H9 (cell line): ENCODE measurements at regions not wholly inside any gene's neighbourhood (a gene's known extent, or its start where the extent isn't known, plus 50 kb on each side); places are given as distances from the start of the nearest gene placed in this dataset.

Experiments
- DNase-seq: peaks from one replicate; pipeline ENCODE4 v3.0.0-alpha.2; 2017
- H2AFZ ChIP-seq: one replicate; pipeline ENCODE4 v1.6.1; 2013; ENCODE audit warnings: mild to moderate bottlenecking, low read length, control low read depth, moderate library complexity
- H2AK5ac ChIP-seq: 2 replicates; pipeline ENCODE4 v1.6.1; 2013; ENCODE audit warnings: low read length, control low read depth, mixed read lengths; ENCODE audit not compliant: insufficient read length
- H2BK120ac ChIP-seq: one replicate; pipeline ENCODE4 v1.6.1; 2013; ENCODE audit warnings: low read depth, mild to moderate bottlenecking, low read length, control low read depth, inconsistent platforms; ENCODE audit not compliant: poor library complexity, severe bottlenecking
- H2BK12ac ChIP-seq: 2 replicates; pipeline ENCODE4 v1.6.1; 2013; ENCODE audit warnings: low read length, control low read depth, mixed read lengths, low read depth; ENCODE audit not compliant: insufficient read length
- H2BK15ac ChIP-seq: 2 replicates; pipeline ENCODE4 v1.6.1; 2013; ENCODE audit warnings: low read depth, low read length, control low read depth
- H2BK20ac ChIP-seq: one replicate; pipeline ENCODE4 v1.6.1; 2013; ENCODE audit warnings: low read depth, mild to moderate bottlenecking, low read length, control low read depth, inconsistent platforms; ENCODE audit not compliant: poor library complexity, severe bottlenecking
- H2BK5ac ChIP-seq: 2 replicates; pipeline ENCODE4 v1.6.1; 2013; ENCODE audit warnings: low read length, control low read depth, mixed read lengths; ENCODE audit not compliant: insufficient read length
- H3K14ac ChIP-seq: 2 replicates; pipeline ENCODE4 v1.6.1; 2013; ENCODE audit warnings: low read length, control low read depth; ENCODE audit not compliant: insufficient read depth
- H3K18ac ChIP-seq: 2 replicates; pipeline ENCODE4 v1.6.1; 2013; ENCODE audit warnings: low read depth, mild to moderate bottlenecking, mixed read lengths, low read length, control low read depth; ENCODE audit not compliant: insufficient read length
- H3K23ac ChIP-seq: 2 replicates; pipeline ENCODE4 v1.6.1; 2013; ENCODE audit warnings: low read length, control low read depth, mixed read lengths, low read depth; ENCODE audit not compliant: insufficient read length
- H3K23me2 ChIP-seq: 2 replicates; pipeline ENCODE4 v1.6.1; 2013; ENCODE audit warnings: low read depth, mild to moderate bottlenecking, mixed read lengths, low read length, control low read depth; ENCODE audit not compliant: insufficient read length, poor library complexity, severe bottlenecking
- H3K27ac ChIP-seq: 2 replicates; pipeline ENCODE4 v1.5.1; 2013; ENCODE audit warnings: low read length, control low read depth, mixed read lengths, low read depth; ENCODE audit not compliant: insufficient read length
- H3K27me3 ChIP-seq: 2 replicates; pipeline ENCODE4 v1.6.1; 2013; ENCODE audit warnings: low read length, control low read depth, inconsistent platforms; ENCODE audit not compliant: insufficient read depth
- H3K4ac ChIP-seq: 2 replicates; pipeline ENCODE4 v1.6.1; 2013; ENCODE audit warnings: low read depth, mild to moderate bottlenecking, control low read depth, inconsistent platforms, low read length, moderate library complexity
- H3K4me1 ChIP-seq: 2 replicates; pipeline ENCODE4 v1.6.1; 2013; ENCODE audit warnings: low read length, control low read depth, inconsistent platforms; ENCODE audit not compliant: insufficient read depth
- H3K4me2 ChIP-seq: 2 replicates; pipeline ENCODE4 v1.6.1; 2013; ENCODE audit warnings: low read length, control low read depth, mixed read lengths; ENCODE audit not compliant: insufficient read length, insufficient read depth
- H3K56ac ChIP-seq: 2 replicates; pipeline ENCODE4 v1.6.1; 2013; ENCODE audit warnings: low read depth, mild to moderate bottlenecking, mixed read lengths, low read length, control low read depth; ENCODE audit not compliant: insufficient read length
- H3K79me1 ChIP-seq: 2 replicates; pipeline ENCODE4 v1.6.1; 2013; ENCODE audit warnings: low read depth, mild to moderate bottlenecking, moderate library complexity, low read length, control low read depth, inconsistent platforms; ENCODE audit not compliant: insufficient read depth, poor library complexity, severe bottlenecking
- H3K79me2 ChIP-seq: 2 replicates; pipeline ENCODE4 v1.6.1; 2013; ENCODE audit warnings: low read length, control low read depth, inconsistent platforms; ENCODE audit not compliant: insufficient read depth
- H3K9ac ChIP-seq: 2 replicates; pipeline ENCODE4 v1.6.1; 2013; ENCODE audit warnings: low read length, control low read depth, mixed read lengths; ENCODE audit not compliant: insufficient read length; ENCODE audit errors: extremely low read depth
- H3K9me3 ChIP-seq: one replicate; pipeline ENCODE4 v1.6.1; 2013; ENCODE audit warnings: low read depth, low read length, inconsistent platforms; ENCODE audit not compliant: control insufficient read depth
- H3T11ph ChIP-seq: one replicate; pipeline ENCODE4 v1.6.1; 2013; ENCODE audit warnings: mild to moderate bottlenecking, low read length, control low read depth, inconsistent platforms
- H4K20me1 ChIP-seq: one replicate; pipeline ENCODE4 v1.6.1; 2013; ENCODE audit not compliant: control insufficient read depth, insufficient read length, insufficient read depth
- H4K5ac ChIP-seq: 2 replicates; pipeline ENCODE4 v1.6.1; 2013; ENCODE audit warnings: low read depth, mild to moderate bottlenecking, mixed read lengths, low read length, control low read depth; ENCODE audit not compliant: insufficient read length
- H4K8ac ChIP-seq: replicated peaks from 2 replicates; pipeline ENCODE4 v1.6.1; 2013; ENCODE audit warnings: low read length, control low read depth, mixed read lengths, low read depth; ENCODE audit not compliant: insufficient read length
- H4K91ac ChIP-seq: 2 replicates; pipeline ENCODE4 v1.6.1; 2013; ENCODE audit warnings: low read depth, mild to moderate bottlenecking, moderate library complexity, mixed read lengths, low read length, control low read depth; ENCODE audit not compliant: insufficient read length
- H3K27ac Mint-ChIP-seq, 3 experiments: 2 replicates in 2 of 3; 3 replicates in 1 of 3; pipeline ENCODE4 v1.8.0; 2020 to 2021; ENCODE audit warnings: mixed read lengths in 3 of 3, mild to moderate bottlenecking in 1 of 3, moderate library complexity in 1 of 3
- H3K27me3 Mint-ChIP-seq: 2 replicates; pipeline ENCODE4 v1.8.0; 2021; ENCODE audit warnings: low read depth, mild to moderate bottlenecking, moderate library complexity, mixed read lengths
- H3K36me3 Mint-ChIP-seq, 3 experiments: 2 replicates in 2 of 3; 3 replicates in 1 of 3; pipeline ENCODE4 v1.8.0; 2020 to 2021; ENCODE audit warnings: low read depth in 3 of 3, mixed read lengths in 3 of 3; ENCODE audit not compliant: insufficient read depth in 1 of 3
- H3K4me1 Mint-ChIP-seq, 2 experiments: 2 replicates each; pipeline ENCODE4 v1.8.0; 2020; ENCODE audit warnings: mixed read lengths in 2 of 2
- H3K4me3 Mint-ChIP-seq, 2 experiments: 2 replicates in 1 of 2; 3 replicates in 1 of 2; pipeline ENCODE4 v1.8.0; 2020 to 2021; ENCODE audit warnings: mild to moderate bottlenecking in 2 of 2, mixed read lengths in 2 of 2, moderate library complexity in 1 of 2
- H3K9me3 Mint-ChIP-seq, 2 experiments: 2 replicates in 1 of 2; 3 replicates in 1 of 2; pipeline ENCODE4 v1.8.0; 2020; ENCODE audit warnings: mild to moderate bottlenecking in 2 of 2, mixed read lengths in 2 of 2, moderate library complexity in 1 of 2
- CTCF ChIP-seq: fragments of 200-600 bp; sonication (generic); conservative IDR thresholded peaks from 3 replicates; pipeline ENCODE4 v1.8.0; 2021; ENCODE audit warnings: antibody characterized with exemption, mild to moderate bottlenecking
- WGBS: extraction: QIAGEN DNeasy Blood & Tissue Kit; methylation state at CpG from one replicate; pipeline ENCODE4 v1.1.7; 2013; ENCODE audit warnings: missing lambda C conversion rate, low lambda C conversion rate, mixed read lengths; ENCODE audit not compliant: insufficient read length; ENCODE audit errors: extremely low coverage; 5-methylcytosine and 5-hydroxymethylcytosine counted together

- H3K9me3 Mint-ChIP-seq = no peaks in the 10 kb centered on the region; a peak in 1 of 5 replicates
- Histone ChIP-seq H2BK12ac (no peak overlapping the region), H2BK5ac (no peak overlapping the region), H2BK120ac (no peak overlapping the region), H2AFZ (no peak overlapping the region), H2BK15ac (no peak overlapping the region), H3K9me3 (no peaks in the 10 kb centered on the region), H3K79me2 (no peaks in the 10 kb centered on the region), H3K23me2 (no peaks in the 10 kb centered on the region), H3K18ac (no peak overlapping the region), H2AK5ac (no peak overlapping the region), H4K8ac (no peak overlapping the region), H3K4me2 (no peak overlapping the region), H3K14ac (no peak overlapping the region), H3T11ph (no peak overlapping the region), H4K91ac (no peak overlapping the region), H4K5ac (no peak overlapping the region), H3K27ac (no peak overlapping the region), H2BK20ac (no peak overlapping the region), H3K56ac (no peak overlapping the region), H3K27me3 (no peaks in the 10 kb centered on the region), H3K4me1 (no peaks in the 10 kb centered on the region), H4K20me1 (no peaks in the 10 kb centered on the region), H3K23ac (no peak overlapping the region), H3K9ac (no peak overlapping the region), H3K79me1 (no peaks in the 10 kb centered on the region), H3K4ac (no peak overlapping the region)
- no CpG with 5 or more reads among the region's 5 CpGs for WGBS
- no peaks in the 10 kb centered on the region for H3K36me3 Mint-ChIP-seq
- no peak for TF ChIP-seq CTCF
- no peaks in the 10 kb centered on the region; the same call in 1 of the 2 replicates for H3K27me3 Mint-ChIP-seq
- H3K27ac Mint-ChIP-seq = no peak overlapping the region
- peaks cover 11 to 18% of the 10 kb centered on the region in 2 experiments for H3K4me1 Mint-ChIP-seq
- DNase-seq = peak; percentile 65
- no peak overlapping the region for H3K4me3 Mint-ChIP-seq
Observed at GRCh38 chr3:154766765-154767503, 313.2 kb upstream of the MME start.
